GM21737 (cell line): ENCODE measurements at regions not wholly inside any gene's neighbourhood (a gene's known extent, or its start where the extent isn't known, plus 50 kb on each side); places are given as distances from the start of the nearest gene placed in this dataset.

Experiments used
- ATAC-seq: cut with Tn5 transposase; IDR thresholded peaks from one replicate; pipeline ENCODE4 v1.9.1; 2021; ENCODE audit warnings: mild to moderate bottlenecking, moderate library complexity; ENCODE audit not compliant: unreplicated experiment

GRCh38 chr10:43891241-43891640 is 242.6 kb upstream of the ZNF32 start:
- ATAC-seq = no peak

- no peak for ATAC-seq
Measured at GRCh38 chr10:43890124-43890523, 241.4 kb upstream of the ZNF32 start.

DNA sequence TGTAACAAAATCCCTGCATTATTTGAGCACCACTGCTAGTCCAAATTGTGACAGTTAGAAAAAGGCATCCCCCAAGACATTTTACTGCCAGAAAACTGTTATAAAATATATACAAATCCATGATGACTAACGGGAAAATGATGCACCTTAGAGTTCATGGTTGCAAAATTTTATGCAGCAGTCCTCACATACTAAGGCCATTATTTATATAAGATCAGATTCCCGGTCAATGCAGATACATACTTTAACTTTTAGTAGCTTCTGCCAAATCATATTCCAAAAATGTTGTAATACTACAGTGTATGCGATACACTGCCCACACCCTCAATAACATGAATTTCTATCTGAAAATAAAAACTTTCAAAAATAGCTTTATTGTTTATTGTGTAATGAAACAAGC is 239.9 kb upstream of the ZNF32 start:
- ATAC-seq = no peak

- no peak for ATAC-seq
Measured at GRCh38 chr10:43885842-43886241, 237.2 kb upstream of the ZNF32 start.

DNA sequence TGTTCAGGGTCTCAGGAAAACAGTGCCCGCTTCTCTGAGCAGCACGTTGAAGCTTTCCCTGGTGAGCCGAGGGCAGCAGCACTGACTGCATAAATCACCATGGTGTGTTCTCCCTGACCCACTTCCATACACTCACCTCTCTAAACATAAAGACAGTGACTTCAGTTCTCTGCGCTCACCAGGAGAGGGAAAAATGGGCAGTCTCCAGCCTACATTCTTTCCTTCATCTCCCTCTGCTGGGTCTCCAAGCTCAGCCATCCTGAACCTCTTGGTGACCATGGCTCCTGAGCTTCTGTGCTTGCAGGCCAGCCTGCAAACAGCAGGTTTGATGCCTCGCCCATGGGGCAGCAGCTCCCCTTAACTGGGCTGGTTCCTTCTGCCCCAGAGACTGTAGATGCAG is 236.6 kb upstream of the ZNF32 start:
- ATAC-seq = no peak

DNA sequence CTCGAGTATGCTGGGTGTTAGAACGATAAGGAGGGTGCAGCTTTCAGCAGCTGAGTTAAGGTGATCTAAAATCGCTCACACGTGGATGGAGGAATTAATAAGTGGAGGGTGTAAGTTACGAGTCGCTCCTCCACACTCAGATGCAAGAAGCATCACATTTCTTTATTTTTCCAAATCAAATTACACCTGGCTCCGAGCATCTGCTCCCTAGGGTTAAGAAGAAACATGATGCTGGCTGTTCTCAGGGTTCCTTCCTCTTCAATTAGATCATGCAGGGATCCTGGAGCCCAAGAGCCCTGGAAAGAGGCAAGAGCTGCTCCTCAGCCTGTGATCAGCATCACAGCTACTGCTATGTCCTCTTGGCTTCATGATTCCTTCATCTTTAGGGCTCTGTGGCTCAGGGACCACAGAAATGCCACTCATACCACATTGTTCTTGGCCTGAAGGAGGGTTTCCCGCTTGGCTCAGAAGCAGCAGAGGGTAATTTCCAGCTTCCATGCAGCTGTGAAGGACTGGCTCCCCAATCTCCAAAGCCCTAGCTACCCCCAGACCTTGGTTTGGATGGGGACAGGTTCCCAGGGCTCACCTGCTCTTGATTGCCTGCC is 235.9 kb upstream of the ZNF32 start:
- ATAC-seq = no peak

DNA sequence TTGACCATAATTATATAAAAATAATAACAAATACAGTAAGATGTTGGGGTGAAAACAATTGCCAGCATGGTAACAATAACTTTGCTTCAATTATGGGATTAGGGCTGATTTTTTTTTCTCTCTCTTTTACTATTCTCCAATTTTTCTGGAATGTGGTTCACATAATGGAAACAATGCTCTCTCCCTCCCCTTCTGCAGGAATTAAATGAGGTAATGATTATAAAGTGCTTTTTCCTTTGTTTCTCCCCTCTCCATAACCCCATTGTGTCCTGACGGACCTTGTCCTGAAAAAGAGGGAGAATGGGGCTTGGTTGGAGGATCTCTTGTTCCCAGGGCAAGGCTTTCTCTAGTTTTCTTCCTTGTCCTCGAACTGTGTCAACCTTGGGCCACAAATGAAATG is 234.0 kb upstream of the ZNF32 start:
- ATAC-seq = no peak

GRCh38 chr10:43881657-43882056 is 233.0 kb upstream of the ZNF32 start:
- no peak for ATAC-seq

DNA sequence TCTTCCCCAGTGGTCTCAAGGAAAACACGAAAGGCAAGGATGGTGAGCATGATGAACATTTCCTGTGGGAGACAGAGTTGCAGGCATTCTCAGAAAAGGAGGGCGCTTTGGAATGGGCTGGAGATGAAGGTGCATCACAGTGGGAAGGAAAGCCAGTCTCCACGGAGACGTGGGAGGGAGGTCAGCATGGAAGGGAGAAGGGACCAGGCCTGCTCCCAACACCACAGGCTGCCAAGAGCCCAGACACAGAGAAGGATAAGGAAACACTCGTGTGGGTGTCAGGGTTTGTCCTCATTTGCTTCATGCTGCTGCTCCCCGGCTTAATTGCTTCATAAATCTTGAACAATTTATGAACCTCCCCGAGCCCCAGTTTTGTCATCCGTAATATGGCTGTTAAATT is 231.5 kb upstream of the ZNF32 start:
- no peak for ATAC-seq

GRCh38 chr10:43879742-43880141 is 231.1 kb upstream of the ZNF32 start:
- no peak for ATAC-seq

GRCh38 chr10:43879162-43879561 is 230.5 kb upstream of the ZNF32 start:
- no peak for ATAC-seq

GRCh38 chr10:43878386-43878785 is 229.7 kb upstream of the ZNF32 start:
- ATAC-seq = no peak

DNA sequence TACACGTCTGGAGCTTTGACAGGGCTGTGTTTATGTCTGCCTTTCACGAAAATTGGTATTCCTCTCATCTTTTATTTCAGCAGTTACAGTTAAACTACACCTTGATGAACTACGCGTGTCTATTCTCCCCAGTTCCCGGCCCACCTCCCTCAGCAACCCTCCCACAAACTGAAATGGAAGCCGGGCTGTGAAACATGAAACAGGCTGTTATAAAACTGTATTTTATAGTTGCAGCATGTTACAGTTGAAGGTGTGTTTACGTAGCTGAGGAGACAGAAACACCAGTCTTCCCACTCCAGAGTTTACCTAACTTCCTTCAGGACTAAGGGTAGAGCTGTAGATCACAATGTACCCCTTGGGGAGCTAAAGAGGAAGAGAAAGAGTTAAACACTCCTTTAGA is 228.3 kb upstream of the ZNF32 start:
- no peak for ATAC-seq

DNA sequence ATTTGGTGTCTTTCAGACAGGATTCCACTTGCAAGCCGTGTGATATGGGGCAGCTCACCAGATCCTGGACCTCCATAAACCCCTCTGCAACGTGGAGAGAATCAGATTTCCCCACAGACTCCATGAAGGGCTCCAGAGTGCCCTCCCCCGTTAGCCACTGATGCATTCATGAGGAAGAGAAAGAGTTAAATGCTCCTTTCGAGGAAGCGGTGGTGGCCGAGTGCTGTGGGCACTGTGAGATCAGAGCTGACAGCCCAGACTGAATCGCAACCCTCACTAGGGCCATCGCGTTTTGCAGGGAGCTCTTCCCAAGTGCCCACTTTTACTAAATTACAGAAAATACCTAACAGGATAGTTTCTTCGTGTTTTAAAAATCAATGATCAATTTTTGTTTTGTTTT is 226.3 kb upstream of the ZNF32 start:
- ATAC-seq = no peak

- ATAC-seq = no peak
Measured at GRCh38 chr10:43873717-43874116, 225.0 kb upstream of the ZNF32 start.

- no peak for ATAC-seq
Measured at GRCh38 chr10:43872644-43873043, 224.0 kb upstream of the ZNF32 start.

DNA sequence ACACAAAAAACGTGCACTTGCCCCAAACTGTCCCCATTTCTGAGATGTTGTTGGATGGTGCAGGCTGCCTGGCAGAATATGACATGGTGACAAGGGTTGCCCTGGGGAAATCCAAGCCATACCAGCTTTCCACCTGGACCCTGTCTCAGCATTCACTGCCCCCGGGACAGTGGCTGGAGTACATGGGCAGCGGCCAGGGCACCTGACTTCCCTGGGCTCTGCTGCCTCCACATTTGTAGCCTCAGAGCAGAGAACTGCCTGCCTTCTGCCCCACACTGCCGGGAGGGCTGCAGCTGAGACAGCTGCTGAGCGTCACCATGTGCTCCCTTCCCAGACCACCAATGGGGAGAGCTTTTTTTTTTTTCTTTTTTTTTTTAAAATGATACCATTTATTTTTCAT is 222.9 kb upstream of the ZNF32 start:
- no peak for ATAC-seq

GRCh38 chr10:43870968-43871439 is 222.3 kb upstream of the ZNF32 start:
- no peak for ATAC-seq

DNA sequence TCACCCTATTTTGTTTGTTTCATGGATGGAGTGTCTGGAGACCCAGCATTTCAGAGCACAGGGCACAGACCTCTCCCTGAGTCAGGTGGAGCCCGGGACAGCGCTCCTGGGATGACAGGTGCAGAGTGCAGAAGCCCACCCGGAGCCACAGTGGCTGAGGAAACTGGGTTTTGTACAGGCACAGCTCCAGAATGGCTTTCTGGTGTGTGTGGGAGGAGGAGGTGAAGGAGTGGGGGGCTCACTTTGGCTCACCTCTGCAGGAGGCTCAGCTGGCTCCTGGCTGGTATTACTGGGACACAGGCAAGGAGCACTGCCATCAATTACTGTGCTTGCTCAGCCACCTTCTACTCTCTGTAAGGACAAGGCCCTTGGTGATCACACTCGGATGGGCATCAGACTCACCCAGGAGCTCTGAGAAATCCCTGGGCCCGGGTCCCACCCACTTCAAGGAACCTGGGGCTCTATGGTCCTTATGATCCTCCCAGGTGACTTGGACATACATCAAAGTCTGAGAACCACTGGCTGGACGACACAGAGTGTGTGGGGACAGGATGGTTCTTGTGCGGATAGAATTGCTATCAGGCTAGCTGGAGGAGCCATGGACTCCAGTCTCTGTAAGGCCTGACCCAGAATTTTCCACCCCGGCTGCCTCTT is 221.1 kb upstream of the ZNF32 start:
- ATAC-seq = no peak

DNA sequence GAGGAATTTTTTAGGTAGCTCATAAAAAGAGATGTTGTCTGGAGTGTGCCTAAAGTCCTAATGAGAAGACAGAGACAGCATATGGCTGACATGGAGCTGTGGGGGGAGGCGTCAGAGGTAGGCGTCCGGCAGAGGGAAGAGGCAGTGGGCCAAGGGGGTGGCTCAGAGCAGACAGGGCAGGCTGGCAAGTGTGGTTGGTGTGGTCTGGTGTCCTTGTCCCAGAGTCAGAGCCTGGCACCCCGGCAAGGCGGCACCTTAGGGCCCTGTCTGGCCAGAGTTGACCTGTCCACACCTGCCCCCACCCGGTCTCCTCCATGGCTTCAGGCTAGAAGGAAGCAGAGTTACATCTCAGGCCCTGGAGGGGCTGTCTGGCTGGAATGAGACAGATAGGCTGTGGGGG is 220.3 kb upstream of the ZNF32 start:
- no peak for ATAC-seq

DNA sequence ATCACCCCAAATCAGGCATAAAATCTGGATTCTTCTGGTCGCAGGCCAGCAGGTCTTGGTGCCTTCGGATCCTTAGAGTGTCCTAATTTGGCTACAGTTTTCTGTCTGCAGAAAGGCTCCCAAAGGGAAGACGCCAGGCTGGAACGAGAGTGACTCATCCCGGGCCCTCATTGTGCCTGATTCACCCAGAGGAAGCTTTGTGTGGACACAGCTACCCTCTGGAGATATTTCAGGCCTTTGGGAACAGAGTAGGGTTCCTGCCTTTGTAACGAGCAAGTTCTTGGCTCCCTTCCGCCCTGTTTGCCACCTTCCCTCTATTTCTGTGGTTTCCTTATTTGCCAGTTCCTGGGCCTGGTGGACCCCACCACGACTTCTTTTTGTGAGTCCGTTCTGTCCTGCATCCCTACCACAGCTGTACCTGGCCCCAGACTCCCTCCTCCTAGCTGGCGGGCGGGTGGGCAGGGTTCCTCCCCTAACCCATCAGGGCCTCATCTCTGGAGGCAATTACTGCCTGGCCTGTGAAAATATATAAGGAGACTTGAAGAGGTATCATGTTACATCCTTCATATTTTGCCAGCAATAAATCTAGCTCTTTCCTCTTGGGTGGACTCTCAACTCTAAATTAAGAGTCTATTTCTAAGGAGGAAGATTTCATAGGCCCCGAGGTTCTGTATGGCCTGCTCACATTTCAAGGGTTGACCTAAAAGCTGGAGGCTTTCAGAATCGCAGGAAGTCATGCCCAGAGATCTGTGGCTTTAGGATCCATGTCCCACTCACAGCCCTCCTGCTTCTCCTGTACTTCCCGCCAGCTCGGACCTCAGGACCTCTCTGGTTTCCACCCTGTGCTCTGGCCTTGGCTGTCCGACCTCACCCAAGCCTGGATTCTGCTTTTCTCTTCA is 219.2 kb upstream of the ZNF32 start:
- ATAC-seq = no peak

- ATAC-seq = no peak
Measured at GRCh38 chr10:43867113-43867512, 218.4 kb upstream of the ZNF32 start.
